H1 (cell line): ENCODE measurements at regions not wholly inside any gene's neighbourhood (a gene's known extent, or its start where the extent isn't known, plus 50 kb on each side); places are given as distances from the start of the nearest gene placed in this dataset.

Experiments used
- CTCF ChIA-PET: fragments of 300-600 bp; sonication (Branson Sonifier 250); formaldehyde crosslinking; loops from one replicate; lab custom pipeline; 2021; ENCODE audit not compliant: partially characterized antibody; lab: Charles Lee
- POLR2A ChIA-PET: fragments of 300-600 bp; sonication (Branson Sonifier 250); formaldehyde crosslinking; loops from one replicate; lab custom pipeline; 2021; ENCODE audit warnings: inconsistent platforms; ENCODE audit not compliant: partially characterized antibody; lab: Charles Lee
- DNase-seq, 2 experiments: peaks; one replicate each; pipeline versions ENCODE4 v3.0.0 to v3.0.0-alpha.2; 2010 to 2022; ENCODE audit warnings: low spot score in 2 of 2, low read depth in 1 of 2, mixed read lengths in 1 of 2
- FAIRE-seq: peaks from 2 replicates; lab custom pipeline; 2011; peaks lifted over from hg19 to GRCh38; lab: Jason Lieb, UNC
- H2AFZ ChIP-seq: 2 replicates; pipeline ENCODE4 v1.8.1; 2012; ENCODE audit warnings: low read length, inconsistent platforms
- H2AK5ac ChIP-seq: 2 replicates; pipeline ENCODE4 v1.6.1; 2013; ENCODE audit warnings: low read depth, low read length
- H2BK120ac ChIP-seq: replicated peaks from 2 replicates; pipeline ENCODE3; 2013; ENCODE audit warnings: low read depth, low read length, inconsistent platforms
- H2BK12ac ChIP-seq: 2 replicates; pipeline ENCODE4 v1.6.1; 2013; ENCODE audit warnings: low read depth, low read length
- H2BK15ac ChIP-seq: 2 replicates; pipeline ENCODE4 v1.6.1; 2013; ENCODE audit warnings: low read length
- H2BK20ac ChIP-seq: 2 replicates; pipeline ENCODE4 v1.6.1; 2013; ENCODE audit warnings: low read length
- H2BK5ac ChIP-seq: 2 replicates; pipeline ENCODE4 v1.6.1; 2013; ENCODE audit warnings: low read depth, low read length
- H3K14ac ChIP-seq: 2 replicates; pipeline ENCODE4 v1.6.1; 2013; ENCODE audit warnings: inconsistent platforms; ENCODE audit not compliant: insufficient read length
- H3K18ac ChIP-seq: 2 replicates; pipeline ENCODE4 v1.6.1; 2013; ENCODE audit warnings: low read length; ENCODE audit errors: extremely low read depth
- H3K23ac ChIP-seq: 2 replicates; pipeline ENCODE4 v1.6.1; 2013; ENCODE audit warnings: inconsistent platforms; ENCODE audit not compliant: insufficient read length
- H3K23me2 ChIP-seq: 2 replicates; pipeline ENCODE4 v1.6.1; 2013; ENCODE audit warnings: low read depth, low read length
- H3K27ac ChIP-seq: 2 replicates; pipeline ENCODE4 v1.6.1; 2011; ENCODE audit warnings: low read depth, low read length, inconsistent platforms
- H3K27me3 ChIP-seq, 4 experiments: replicated peaks in 1 of 4; 1 replicate in 1 of 4; 2 replicates in 3 of 4; pipeline versions ENCODE4 v1.6.1 to v1.8.1; 2011 to 2013; ENCODE audit warnings: low read length in 3 of 4, mild to moderate bottlenecking in 3 of 4, inconsistent platforms in 2 of 4, mixed read lengths in 2 of 4, moderate library complexity in 1 of 4; ENCODE audit not compliant: control insufficient read depth in 3 of 4, insufficient read depth in 3 of 4; ENCODE audit errors: extremely low read depth in 1 of 4
- H3K36me3 ChIP-seq, 4 experiments: 2 replicates each; pipeline versions ENCODE4 v1.6.1 to v1.8.1; 2011 to 2013; ENCODE audit warnings: mild to moderate bottlenecking in 4 of 4, low read length in 3 of 4, moderate library complexity in 2 of 4, control low read depth in 1 of 4, inconsistent platforms in 1 of 4; ENCODE audit not compliant: insufficient read depth in 4 of 4, control insufficient read depth in 2 of 4
- H3K4ac ChIP-seq: replicated peaks from 2 replicates; pipeline ENCODE3; 2013; ENCODE audit warnings: low read length, low read depth, mixed read lengths, inconsistent platforms; ENCODE audit not compliant: insufficient read length
- H3K4me1 ChIP-seq, 4 experiments: replicated peaks in 1 of 4; 1 replicate in 1 of 4; 2 replicates in 3 of 4; pipeline versions ENCODE4 v1.6.1 to v1.8.1; 2011 to 2013; ENCODE audit warnings: low read length in 3 of 4, inconsistent platforms in 2 of 4, mixed read lengths in 1 of 4; ENCODE audit not compliant: insufficient read depth in 4 of 4, control insufficient read depth in 3 of 4
- H3K4me2 ChIP-seq, 2 experiments: 2 replicates each; pipeline versions ENCODE4 v1.6.1 to v1.8.1; 2011 to 2013; ENCODE audit warnings: low read depth in 2 of 2, low read length in 2 of 2, control low read depth in 1 of 2, inconsistent platforms in 1 of 2, mild to moderate bottlenecking in 1 of 2; ENCODE audit not compliant: insufficient read depth in 1 of 2
- H3K4me3 ChIP-seq, 4 experiments: fragments of 200-600, 300-600 bp in 1 of 4; sonication (generic), shearing (Covaris generic), sonication (Bioruptor Twin) in 1 of 4; 2 replicates each; pipeline versions ENCODE4 v1.5.1 to v1.8.1; 2011 to 2016; ENCODE audit warnings: low read length in 4 of 4, low read depth in 3 of 4, control low read depth in 2 of 4, inconsistent platforms in 2 of 4, mild to moderate bottlenecking in 2 of 4, mixed read lengths in 1 of 4, moderate library complexity in 1 of 4; ENCODE audit not compliant: insufficient read depth in 2 of 4; ENCODE audit errors: extremely low read depth in 1 of 4
- H3K56ac ChIP-seq: replicated peaks from 2 replicates; pipeline ENCODE3; 2013; ENCODE audit warnings: low read depth, mild to moderate bottlenecking, mixed read lengths, low read length, inconsistent platforms; ENCODE audit not compliant: insufficient read length
- H3K79me1 ChIP-seq: 2 replicates; pipeline ENCODE4 v1.6.1; 2013; ENCODE audit warnings: low read depth, low read length, control low read depth
- H3K79me2 ChIP-seq, 2 experiments: 2 replicates each; pipeline versions ENCODE4 v1.6.1 to v1.8.1; 2012 to 2013; ENCODE audit warnings: low read length in 2 of 2, mild to moderate bottlenecking in 2 of 2, inconsistent platforms in 1 of 2; ENCODE audit not compliant: insufficient read depth in 2 of 2, control insufficient read depth in 1 of 2
- H3K9ac ChIP-seq, 4 experiments: replicated peaks in 1 of 4; 1 replicate in 1 of 4; 2 replicates in 3 of 4; pipeline versions ENCODE4 v1.6.1 to v1.8.1; 2011 to 2013; ENCODE audit warnings: low read depth in 3 of 4, low read length in 3 of 4, control low read depth in 2 of 4, mild to moderate bottlenecking in 2 of 4, moderate library complexity in 2 of 4, inconsistent platforms in 1 of 4; ENCODE audit errors: extremely low read depth in 1 of 4
- H3K9me3 ChIP-seq, 2 experiments: 2 replicates each; pipeline versions ENCODE4 v1.6.1 to v1.8.1; 2012 to 2013; ENCODE audit warnings: mild to moderate bottlenecking in 2 of 2, moderate library complexity in 2 of 2, control low read depth in 1 of 2, inconsistent platforms in 1 of 2, low read depth in 1 of 2, low read length in 1 of 2, mixed read lengths in 1 of 2; ENCODE audit not compliant: insufficient read depth in 2 of 2
- H4K20me1 ChIP-seq, 2 experiments: replicated peaks in 1 of 2; 2 replicates each; pipeline versions ENCODE3 to v1.8.1; 2011 to 2013; ENCODE audit warnings: inconsistent platforms in 2 of 2, low read length in 2 of 2, mild to moderate bottlenecking in 1 of 2; ENCODE audit not compliant: insufficient read depth in 2 of 2, control insufficient read depth in 1 of 2
- H4K5ac ChIP-seq: 2 replicates; pipeline ENCODE4 v1.6.1; 2013; ENCODE audit warnings: low read length, low read depth, mixed read lengths, inconsistent platforms; ENCODE audit not compliant: insufficient read length
- H4K8ac ChIP-seq: 2 replicates; pipeline ENCODE4 v1.8.0; 2013; ENCODE audit warnings: mild to moderate bottlenecking, moderate library complexity, low read length, inconsistent platforms; ENCODE audit not compliant: insufficient read depth; ENCODE audit errors: extremely low read depth
- H4K91ac ChIP-seq: replicated peaks from 2 replicates; pipeline ENCODE3; 2013; ENCODE audit warnings: low read length, mixed read lengths, inconsistent platforms; ENCODE audit not compliant: insufficient read length
- ATF3 ChIP-seq: IDR thresholded peaks from 2 replicates; pipeline ENCODE4 v1.6.1; 2011; ENCODE audit warnings: low read depth, mild to moderate bottlenecking, low read length; ENCODE audit not compliant: insufficient read depth
- BRCA1 ChIP-seq: IDR thresholded peaks from 2 replicates; pipeline ENCODE4 v1.6.1; 2012; ENCODE audit warnings: low read depth, low read length, improper control_type of control experiment
- CREB1 ChIP-seq: IDR thresholded peaks from 2 replicates; pipeline ENCODE4 v1.6.1; 2012; ENCODE audit warnings: inconsistent platforms
- EGR1 ChIP-seq: IDR thresholded peaks from 2 replicates; pipeline ENCODE4 v1.6.1; 2011; ENCODE audit warnings: low read depth, low read length, borderline replicate concordance
- JUND ChIP-seq: IDR thresholded peaks from 2 replicates; pipeline ENCODE4 v1.6.1; 2011; ENCODE audit warnings: mild to moderate bottlenecking, improper control_type of control experiment, low read length
- KDM5A ChIP-seq: fragments of 200-600 bp; IDR thresholded peaks from 2 replicates; pipeline ENCODE4 v1.7.1; 2012; ENCODE audit warnings: mild to moderate bottlenecking, low read length, inconsistent platforms, mixed read lengths
- NANOG ChIP-seq: IDR thresholded peaks from 2 replicates; pipeline ENCODE4 v1.6.1; 2011; ENCODE audit warnings: low read length, low read depth, mild to moderate bottlenecking, inconsistent platforms; ENCODE audit not compliant: insufficient read depth, poor library complexity, severe bottlenecking
- SIRT6 ChIP-seq: IDR thresholded peaks from one replicate; pipeline ENCODE4 v1.7.1; 2012; ENCODE audit warnings: low read length, inconsistent platforms
- SRF ChIP-seq: IDR thresholded peaks from 2 replicates; pipeline ENCODE4 v1.6.1; 2011; ENCODE audit warnings: mild to moderate bottlenecking, low read depth, low read length, moderate library complexity
- TCF12 ChIP-seq: IDR thresholded peaks from 2 replicates; pipeline ENCODE4 v1.6.1; 2011; ENCODE audit warnings: low read depth, mild to moderate bottlenecking, low read length
- WGBS, 2 experiments: shearing (Covaris generic) in 1 of 2; methylation state at CpG; one replicate each; pipeline versions ENCODE4 v1.1.6 to v1.1.7; 2013 to 2015; ENCODE audit warnings: low lambda C conversion rate in 2 of 2, mixed read lengths in 2 of 2, inconsistent platforms in 1 of 2, low coverage in 1 of 2, missing lambda C conversion rate in 1 of 2; ENCODE audit not compliant: insufficient replicate concordance in 2 of 2, insufficient coverage in 1 of 2, insufficient read length in 1 of 2; ENCODE audit errors: extremely low coverage in 1 of 2, missing lambda C conversion rate in 1 of 2; 5-methylcytosine and 5-hydroxymethylcytosine counted together

GRCh38 chr14:65943916-65944410 lies 531.4 kb downstream of the FUT8 start:
- Histone ChIP-seq H3K27me3 (no peaks in the 10 kb centered on the region), H3K14ac (no peak overlapping the region), H2BK120ac (no peak overlapping the region), H2BK20ac (no peak overlapping the region), H2BK15ac (no peak overlapping the region), H3K4me1 (peaks cover 0 to 9% (median 4%) of the 10 kb centered on the region in 4 experiments; a peak in 6 of 7 replicates), H3K23me2 (no peaks in the 10 kb centered on the region), H2AK5ac (no peak overlapping the region), H3K18ac (no peak overlapping the region), H3K4me3 (no peak overlapping the region), H3K23ac (no peak overlapping the region), H2BK12ac (no peak overlapping the region), H3K9ac (no peak overlapping the region), H2AFZ (no peak overlapping the region), H3K4ac (no peak overlapping the region), H4K5ac (no peak overlapping the region), H3K4me2 (no peak overlapping the region), H2BK5ac (no peak overlapping the region), H4K8ac (no peak overlapping the region), H3K27ac (no peak overlapping the region), H4K20me1 (no peaks in the 10 kb centered on the region), H3K9me3 (no peaks in the 10 kb centered on the region), H3K79me1 (no peaks in the 10 kb centered on the region), H3K79me2 (no peaks in the 10 kb centered on the region), H4K91ac (no peak overlapping the region), H3K36me3 (no peaks in the 10 kb centered on the region; a peak in 1 of 8 replicates), H3K56ac (no peak overlapping the region)
- TF ChIP-seq ATF3 (no peak), BRCA1 (no peak), JUND (no peak), NANOG (no peak), SRF (no peak), EGR1 (no peak), SIRT6 (no peak), TCF12 (no peak), KDM5A (no peak), CREB1 (no peak)
- DNase-seq (no peak), FAIRE-seq (no peak)
- POLR2A ChIA-PET, result no interaction called here
- CTCF ChIA-PET, result interaction anchor here (1.1 kb wide), 1 partner anchor 17 kb away, joined by 3 read pairs; no protein-coding TSS in a partner anchor
- 95% methylated on average over 5 of the region's 5 CpGs; no CpG with 5 or more reads in 1 of the 2 experiments for WGBS, 2 experiments
